Tibial nerve (tissue), 3 donors: ENCODE measurements at regions not wholly inside any gene's neighbourhood (a gene's known extent, or its start where the extent isn't known, plus 50 kb on each side); places are given as distances from the start of the nearest gene placed in this dataset.

Experiments used
- CTCF ChIP-seq, 5 experiments: fragments of 200-600 bp in 3 of 5; fragments of 450-650 bp in 2 of 5; sonication (generic) in 3 of 5; IDR thresholded peaks; one replicate each; pipeline ENCODE4 v1.5.1; 2016 to 2019; ENCODE audit warnings: antibody characterized with exemption in 5 of 5, mild to moderate bottlenecking in 3 of 5, moderate library complexity in 2 of 5
- POLR2A ChIP-seq, 2 donors: fragments of 450-650 bp; IDR thresholded peaks; one replicate each; pipeline ENCODE4 v1.6.1; 2017; ENCODE audit warnings: antibody characterized with exemption in 2 of 2, mild to moderate bottlenecking in 2 of 2, moderate library complexity in 2 of 2

GRCh38 chr16:89043636-89044417 lies 49.8 kb upstream of the ACSF3 start:
- TF ChIP-seq CTCF (IDR thresholded peaks at IDR 0.05) (no peak), POLR2A (IDR thresholded peaks at IDR 0.05) (no peak)
